SK-N-MC (cell line): ENCODE measurements at regions not wholly inside any gene's neighbourhood (a gene's known extent, or its start where the extent isn't known, plus 50 kb on each side); places are given as distances from the start of the nearest gene placed in this dataset.

ENCODE experiments used
- EZH2 ChIP-seq: fragments of 200-600 bp; sonication (generic); IDR thresholded peaks from one replicate; pipeline ENCODE4 v1.6.1; 2017; ENCODE audit warnings: antibody characterized with exemption
- FOXP2 ChIP-seq: optimal IDR thresholded peaks from 2 replicates; pipeline ENCODE3; 2011; ENCODE audit warnings: mild to moderate bottlenecking, moderate library complexity; ENCODE audit not compliant: insufficient read depth; ENCODE audit errors: extremely low read length, control extremely low read depth
- POLR2AphosphoS5 ChIP-seq: IDR thresholded peaks from 2 replicates; pipeline ENCODE4 v1.6.1; 2012; ENCODE audit warnings: mild to moderate bottlenecking, low read depth, low read length, borderline replicate concordance

DNA sequence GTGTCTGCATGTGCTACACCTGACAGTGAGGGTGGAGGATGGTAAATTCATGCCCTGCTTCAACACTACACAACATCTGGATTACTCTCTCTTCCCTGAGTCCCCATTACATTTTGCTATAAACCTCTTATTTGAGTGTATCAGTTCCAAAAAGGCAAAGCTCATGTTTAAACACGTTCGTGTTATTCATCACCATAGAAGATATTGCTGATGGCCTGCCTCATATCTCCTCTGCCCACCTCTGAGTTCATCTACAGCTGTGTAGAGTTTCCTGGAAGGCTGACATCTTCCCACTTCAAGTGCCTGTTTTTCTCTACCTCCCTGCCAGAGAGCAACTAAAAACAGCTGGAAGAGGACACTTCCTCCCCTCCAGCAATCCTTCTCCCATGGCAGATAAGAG, 433.2 kb downstream of the ISL1 start:
- TF ChIP-seq POLR2AphosphoS5 = no peak
- TF ChIP-seq EZH2 = no peak
- TF ChIP-seq FOXP2 = no peak
